IPS-15b (cell line): ENCODE measurements at regions not wholly inside any gene's neighbourhood (a gene's known extent, or its start where the extent isn't known, plus 50 kb on each side); places are given as distances from the start of the nearest gene placed in this dataset.

ENCODE experiments used
- H3K27me3 ChIP-seq: one replicate; pipeline ENCODE4 v1.6.1; 2013; ENCODE audit warnings: low read length; ENCODE audit not compliant: control insufficient read depth, insufficient read depth
- H3K36me3 ChIP-seq: one replicate; pipeline ENCODE4 v1.6.1; 2013; ENCODE audit warnings: low read length; ENCODE audit not compliant: control insufficient read depth, insufficient read depth
- H3K4me1 ChIP-seq: one replicate; pipeline ENCODE4 v1.6.1; 2013; ENCODE audit warnings: mild to moderate bottlenecking, low read length; ENCODE audit not compliant: control insufficient read depth, insufficient read depth
- H3K4me3 ChIP-seq: one replicate; pipeline ENCODE4 v1.5.1; 2013; ENCODE audit warnings: low read depth, low read length
- H3K9ac ChIP-seq: one replicate; pipeline ENCODE4 v1.6.1; 2013; ENCODE audit warnings: low read depth, mild to moderate bottlenecking, low read length
- H3K9me3 ChIP-seq: one replicate; pipeline ENCODE4 v1.6.1; 2013; ENCODE audit warnings: mild to moderate bottlenecking, low read length; ENCODE audit not compliant: control insufficient read depth, insufficient read depth

- Histone ChIP-seq H3K4me1 (no peaks in the 10 kb centered on the region), H3K9ac (no peak overlapping the region), H3K9me3 (no peaks in the 10 kb centered on the region), H3K36me3 (no peaks in the 10 kb centered on the region), H3K4me3 (no peak overlapping the region), H3K27me3 (no peaks in the 10 kb centered on the region)
Measured at GRCh38 chr6:1229808-1230207, 82.1 kb upstream of the FOXQ1 start.

- H3K9me3 ChIP-seq = no peaks in the 10 kb centered on the region
- no peaks in the 10 kb centered on the region for H3K4me1 ChIP-seq
- H3K4me3 ChIP-seq = no peak overlapping the region
- no peaks in the 10 kb centered on the region for H3K27me3 ChIP-seq
- H3K36me3 ChIP-seq = no peaks in the 10 kb centered on the region
- H3K9ac ChIP-seq = no peak overlapping the region
Measured at GRCh38 chr6:1229301-1229700, 82.6 kb upstream of the FOXQ1 start.

- Histone ChIP-seq H3K4me3 (no peak overlapping the region), H3K9me3 (no peaks in the 10 kb centered on the region), H3K9ac (no peak overlapping the region), H3K36me3 (no peaks in the 10 kb centered on the region), H3K4me1 (no peaks in the 10 kb centered on the region), H3K27me3 (no peaks in the 10 kb centered on the region)
Measured at GRCh38 chr6:1228754-1229191, 83.1 kb upstream of the FOXQ1 start.

DNA sequence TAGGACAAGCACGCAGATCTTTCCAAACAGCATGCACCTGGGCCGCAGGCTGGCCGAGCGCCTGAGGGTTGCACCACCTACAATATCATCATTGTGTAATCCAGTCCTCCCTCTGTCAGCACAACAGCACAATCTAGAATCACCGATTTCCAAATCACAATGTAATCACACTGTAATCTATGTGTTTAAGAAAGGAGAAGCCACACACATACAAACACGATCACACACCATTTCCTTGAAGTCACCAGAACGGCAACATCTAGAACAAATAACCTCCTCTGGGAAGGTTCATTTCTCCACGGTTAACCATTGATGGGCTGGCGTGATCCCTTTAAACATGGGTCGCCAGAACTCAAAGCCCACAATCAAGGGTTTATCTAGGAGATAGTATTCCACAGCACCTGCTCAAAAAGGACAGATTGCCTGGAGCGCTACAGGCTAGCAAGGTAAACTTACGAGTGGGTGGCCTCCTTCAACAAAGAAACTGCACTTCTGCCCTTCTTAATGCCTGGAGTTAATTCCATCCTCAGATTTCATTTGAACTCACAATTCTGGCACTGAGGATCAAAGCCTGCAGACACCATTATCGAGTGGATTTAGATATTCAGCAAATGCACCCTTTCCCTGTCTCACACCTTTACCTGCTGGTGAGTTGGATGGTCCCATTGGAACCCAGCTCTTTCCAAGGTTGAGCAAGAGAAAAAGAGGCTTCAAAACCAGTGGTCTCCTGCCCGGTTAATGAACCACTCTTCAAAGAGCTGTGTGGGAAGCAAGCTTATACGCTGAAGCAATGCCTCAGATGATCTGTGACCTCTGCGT lies 83.8 kb upstream of the FOXQ1 start:
- no peak overlapping the region for H3K4me3 ChIP-seq
- no peaks in the 10 kb centered on the region for H3K36me3 ChIP-seq
- no peak overlapping the region for H3K9ac ChIP-seq
- no peaks in the 10 kb centered on the region for H3K27me3 ChIP-seq
- H3K9me3 ChIP-seq = no peaks in the 10 kb centered on the region
- no peaks in the 10 kb centered on the region for H3K4me1 ChIP-seq

- Histone ChIP-seq H3K9me3 (no peaks in the 10 kb centered on the region), H3K27me3 (no peaks in the 10 kb centered on the region), H3K4me1 (no peaks in the 10 kb centered on the region), H3K36me3 (no peaks in the 10 kb centered on the region), H3K9ac (no peak overlapping the region), H3K4me3 (no peak overlapping the region)
Measured at GRCh38 chr6:1227600-1227934, 84.3 kb upstream of the FOXQ1 start.

DNA sequence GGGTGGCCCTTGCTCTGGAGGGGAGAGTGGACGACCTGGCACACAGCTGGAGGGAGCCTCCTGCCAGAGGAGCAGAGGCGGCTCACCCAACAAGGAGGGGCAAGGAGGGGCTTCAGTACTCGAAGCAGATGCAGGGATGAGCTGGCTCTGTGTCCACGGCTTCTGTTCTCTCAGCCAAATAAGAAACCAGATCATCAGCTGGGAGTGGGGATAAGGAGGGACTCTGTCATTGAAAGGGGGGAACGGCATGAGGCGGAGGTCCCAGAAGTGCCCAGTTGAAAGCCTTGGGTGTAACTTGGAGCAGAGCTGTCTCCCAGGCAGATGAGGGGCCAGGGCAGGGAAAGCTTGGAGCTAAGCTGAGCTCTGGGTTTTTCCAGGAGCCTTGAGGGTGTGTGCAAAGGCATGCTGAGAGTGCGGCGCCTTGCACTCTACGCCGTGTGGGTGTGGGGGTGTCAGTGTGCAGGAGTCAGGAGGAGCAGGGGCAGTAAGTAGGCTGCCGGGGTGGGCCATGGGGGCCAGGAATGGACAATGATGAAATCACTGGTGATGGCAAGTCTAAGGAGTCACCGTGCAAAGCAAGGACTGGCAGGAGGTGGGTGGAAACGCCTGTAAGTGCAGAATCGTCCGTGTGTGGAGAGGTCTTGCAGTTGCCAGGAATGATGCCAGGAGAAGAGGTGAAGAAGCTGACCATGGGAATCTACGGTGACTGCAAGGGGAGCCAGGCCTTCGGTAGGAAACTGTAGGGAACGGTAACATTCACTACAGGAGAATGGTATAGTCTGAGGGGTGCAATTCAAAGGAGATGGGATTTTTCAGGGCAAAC lies 85.4 kb upstream of the FOXQ1 start:
- Histone ChIP-seq H3K4me1 (no peaks in the 10 kb centered on the region), H3K4me3 (no peak overlapping the region), H3K27me3 (no peaks in the 10 kb centered on the region), H3K9ac (no peak overlapping the region), H3K9me3 (no peaks in the 10 kb centered on the region), H3K36me3 (no peaks in the 10 kb centered on the region)

GRCh38 chr6:1224514-1224913 lies 87.4 kb upstream of the FOXQ1 start:
- Histone ChIP-seq H3K4me1 (no peaks in the 10 kb centered on the region), H3K4me3 (no peak overlapping the region), H3K9ac (no peak overlapping the region), H3K9me3 (no peaks in the 10 kb centered on the region), H3K27me3 (no peaks in the 10 kb centered on the region), H3K36me3 (no peaks in the 10 kb centered on the region)

DNA sequence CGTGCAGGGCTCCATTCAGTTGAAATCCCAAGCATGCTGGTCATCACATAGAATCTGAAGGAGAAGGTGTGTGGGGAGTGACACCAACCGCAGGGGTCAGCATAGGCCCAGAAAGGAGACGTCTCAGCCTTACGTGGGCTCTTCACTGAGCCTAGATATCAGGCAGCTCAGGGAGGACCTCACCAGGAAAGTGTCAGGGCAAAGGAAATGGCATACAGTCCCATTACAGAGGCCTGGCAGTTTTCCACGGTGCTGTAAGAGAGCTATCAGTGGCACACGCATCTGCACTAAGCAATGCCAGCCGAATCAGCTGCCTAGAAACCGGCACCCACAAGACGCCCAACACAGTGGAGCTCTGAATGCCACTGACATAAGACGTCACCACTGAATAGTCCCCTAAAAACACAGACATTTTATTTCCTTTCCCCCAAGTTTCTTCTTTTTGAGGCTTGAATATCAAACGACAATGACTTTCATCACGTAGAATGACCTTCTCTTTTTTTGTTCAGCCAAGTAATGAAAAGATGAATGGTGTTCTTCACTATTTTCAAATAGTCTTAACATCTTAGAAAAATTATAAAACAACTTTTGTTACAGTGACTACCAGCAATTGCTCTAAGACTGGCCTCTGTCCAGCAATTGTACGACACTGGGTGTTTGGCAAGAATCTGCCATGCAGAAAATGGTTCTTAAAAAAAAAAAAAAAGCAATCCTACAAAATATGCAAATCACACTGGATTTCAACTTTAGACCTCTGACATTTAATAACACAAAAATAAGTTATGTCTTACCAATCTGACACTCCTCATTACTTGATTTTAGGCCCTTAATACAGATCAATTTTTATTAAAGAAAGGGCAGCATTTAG lies 88.9 kb upstream of the FOXQ1 start:
- Histone ChIP-seq H3K36me3 (no peaks in the 10 kb centered on the region), H3K4me3 (no peak overlapping the region), H3K4me1 (no peaks in the 10 kb centered on the region), H3K27me3 (no peaks in the 10 kb centered on the region), H3K9ac (no peak overlapping the region), H3K9me3 (no peaks in the 10 kb centered on the region)

GRCh38 chr6:1217396-1217795 lies 94.5 kb upstream of the FOXQ1 start:
- Histone ChIP-seq H3K9ac (no peak overlapping the region), H3K36me3 (no peaks in the 10 kb centered on the region), H3K27me3 (no peaks in the 10 kb centered on the region), H3K4me3 (no peak overlapping the region), H3K9me3 (no peaks in the 10 kb centered on the region), H3K4me1 (no peaks in the 10 kb centered on the region)

DNA sequence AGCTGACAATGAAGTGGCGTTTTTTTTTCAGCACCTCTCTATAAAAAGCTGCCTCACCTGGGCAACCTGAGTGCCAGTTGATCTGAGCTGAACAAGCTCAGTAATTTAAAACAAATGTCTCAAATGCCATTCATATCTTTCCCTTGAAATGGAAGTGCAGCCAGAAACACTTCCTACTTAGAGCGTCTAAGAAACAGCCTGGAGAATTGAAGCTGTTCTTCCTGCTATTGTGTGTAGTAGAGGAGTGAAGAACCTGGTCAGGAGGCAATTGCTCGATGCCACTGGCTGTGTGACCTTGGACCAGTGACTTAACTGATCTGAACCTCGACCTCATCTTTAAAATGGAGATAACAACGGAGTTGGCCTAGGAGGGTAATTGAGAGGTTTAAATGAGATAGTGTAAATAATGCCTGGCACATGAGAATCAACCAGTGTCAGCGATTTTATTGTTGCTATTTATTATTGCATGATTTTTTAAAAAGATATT lies 95.4 kb upstream of the FOXQ1 start:
- H3K4me1 ChIP-seq = no peaks in the 10 kb centered on the region
- H3K27me3 ChIP-seq = no peaks in the 10 kb centered on the region
- no peak overlapping the region for H3K4me3 ChIP-seq
- H3K9me3 ChIP-seq = no peaks in the 10 kb centered on the region
- H3K9ac ChIP-seq = no peak overlapping the region
- no peaks in the 10 kb centered on the region for H3K36me3 ChIP-seq

GRCh38 chr6:1215884-1216487 lies 95.9 kb upstream of the FOXQ1 start:
- H3K36me3 ChIP-seq = no peaks in the 10 kb centered on the region
- H3K4me3 ChIP-seq = no peak overlapping the region
- no peaks in the 10 kb centered on the region for H3K9me3 ChIP-seq
- no peak overlapping the region for H3K9ac ChIP-seq
- no peaks in the 10 kb centered on the region for H3K4me1 ChIP-seq
- H3K27me3 ChIP-seq = no peaks in the 10 kb centered on the region
